Naive B cell (primary cell): ENCODE measurements at regions not wholly inside any gene's neighbourhood (a gene's known extent, or its start where the extent isn't known, plus 50 kb on each side); places are given as distances from the start of the nearest gene placed in this dataset.

Experiments
- ATAC-seq, 2 donors: fragments of 150-1000 bp; cut with Tn5 transposase; 2 replicates each; pipeline ENCODE4 v1.10.0; 2021; ENCODE audit warnings: low read depth in 2 of 2, mild to moderate bottlenecking in 2 of 2, moderate library complexity in 2 of 2
- DNase-seq: peaks from one replicate; pipeline ENCODE4 v3.0.0; 2022
- H3K27ac Mint-ChIP-seq, 6 donors: one replicate each; pipeline ENCODE4 v1.8.0; 2020 to 2022; ENCODE audit warnings: mild to moderate bottlenecking in 6 of 6, mixed read lengths in 6 of 6, moderate library complexity in 5 of 6, inconsistent platforms in 2 of 6
- H3K27me3 Mint-ChIP-seq, 3 donors: one replicate each; pipeline ENCODE4 v1.8.0; 2021 to 2022; ENCODE audit warnings: mixed read lengths in 3 of 3, mild to moderate bottlenecking in 1 of 3
- H3K36me3 Mint-ChIP-seq, 2 donors: one replicate each; pipeline ENCODE4 v1.8.0; 2020 to 2022; ENCODE audit warnings: mixed read lengths in 2 of 2, inconsistent platforms in 1 of 2, mild to moderate bottlenecking in 1 of 2
- H3K4me1 Mint-ChIP-seq, 3 donors: one replicate each; pipeline ENCODE4 v1.8.0; 2020 to 2022; ENCODE audit warnings: mixed read lengths in 3 of 3, inconsistent platforms in 1 of 3, mild to moderate bottlenecking in 1 of 3, moderate library complexity in 1 of 3
- H3K4me3 Mint-ChIP-seq, 8 donors: one replicate each; pipeline ENCODE4 v1.8.0; 2020 to 2022; ENCODE audit warnings: mild to moderate bottlenecking in 8 of 8, mixed read lengths in 8 of 8, moderate library complexity in 8 of 8, inconsistent platforms in 2 of 8
- H3K9me3 Mint-ChIP-seq, 7 donors: one replicate each; pipeline ENCODE4 v1.8.0; 2020 to 2022; ENCODE audit warnings: mixed read lengths in 7 of 7, mild to moderate bottlenecking in 5 of 7, inconsistent platforms in 2 of 7, moderate library complexity in 1 of 7

GRCh38 chr3:106214641-106215040 lies 345.8 kb upstream of the CBLB start:
- ATAC-seq (no peak), DNase-seq (no peak)
- Mint-ChIP-seq H3K36me3 (peaks cover 0 to 5% of the 10 kb centered on the region in 2 donors), H3K27ac (peak overlapping the region in 2 of 6 donors; percentile 10 to 75), H3K9me3 (peaks cover 0 to 21% (median 6%) of the 10 kb centered on the region in 7 donors), H3K27me3 (no peaks in the 10 kb centered on the region), H3K4me3 (no peak overlapping the region), H3K4me1 (peaks cover 5 to 8% (median 7%) of the 10 kb centered on the region in 3 donors)

GRCh38 chr3:106215047-106215446 lies 346.2 kb upstream of the CBLB start:
- no peaks in the 10 kb centered on the region for H3K27me3 Mint-ChIP-seq
- H3K4me1 Mint-ChIP-seq, result peaks cover 5 to 8% (median 7%) of the 10 kb centered on the region in 3 donors
- peaks cover 0 to 23% (median 8%) of the 10 kb centered on the region in 7 donors for H3K9me3 Mint-ChIP-seq
- no peak for ATAC-seq
- H3K36me3 Mint-ChIP-seq, result peaks cover 2 to 7% of the 10 kb centered on the region in 2 donors
- H3K4me3 Mint-ChIP-seq, result no peak overlapping the region
- DNase-seq, result no peak
- no peak overlapping the region for H3K27ac Mint-ChIP-seq

GRCh38 chr3:106217745-106218144 lies 348.9 kb upstream of the CBLB start:
- DNase-seq, result no peak
- Mint-ChIP-seq H3K4me3 (no peak overlapping the region), H3K36me3 (peaks cover 10 to 26% of the 10 kb centered on the region in 2 donors), H3K27me3 (no peaks in the 10 kb centered on the region), H3K27ac (no peak overlapping the region), H3K9me3 (peaks cover 6 to 47% (median 20%) of the 10 kb centered on the region in 7 donors), H3K4me1 (peaks cover 4 to 7% (median 5%) of the 10 kb centered on the region in 3 donors)
- no peak for ATAC-seq

- Mint-ChIP-seq H3K27me3 (no peaks in the 10 kb centered on the region), H3K4me3 (no peak overlapping the region), H3K27ac (no peak overlapping the region)
Observed at GRCh38 chr3:106227068-106227467, 358.3 kb upstream of the CBLB start.

DNA sequence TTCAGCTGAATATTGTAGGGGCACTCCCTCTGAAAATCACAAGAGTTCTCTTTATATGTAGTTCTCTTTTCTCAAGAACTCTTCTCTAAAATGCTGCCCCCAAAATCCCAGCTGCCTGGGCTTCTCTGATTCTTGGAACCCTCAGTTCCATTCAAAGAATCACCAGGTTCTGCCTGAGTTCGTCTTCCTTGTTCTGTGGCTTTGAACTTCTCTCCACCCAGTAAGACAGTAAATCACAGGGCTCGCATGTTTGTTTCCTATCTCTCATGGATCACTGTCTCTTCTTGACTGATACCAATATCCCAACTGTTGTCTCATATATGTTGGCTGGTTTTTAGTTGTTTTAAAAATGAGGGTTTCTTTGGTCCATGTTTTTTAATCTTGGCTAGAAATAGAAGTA lies 359.5 kb upstream of the CBLB start:
- no peaks in the 10 kb centered on the region for H3K27me3 Mint-ChIP-seq
- DNase-seq (no peak), ATAC-seq (no peak)
- peaks cover 0 to 3% (median 0%) of the 10 kb centered on the region in 7 donors for H3K9me3 Mint-ChIP-seq
- peak overlapping the region in 1 of 6 donors; percentile 41 for H3K27ac Mint-ChIP-seq
- H3K4me1 Mint-ChIP-seq, result peaks cover 0 to 10% (median 8%) of the 10 kb centered on the region in 3 donors
- peaks cover 2 to 5% of the 10 kb centered on the region in 2 donors for H3K36me3 Mint-ChIP-seq
- no peak overlapping the region for H3K4me3 Mint-ChIP-seq

More at GRCh38 chr3:106227068-106227467, 358.3 kb upstream of the CBLB start:
- DNase-seq (no peak), ATAC-seq (no peak)
- peaks cover 5 to 14% of the 10 kb centered on the region in 2 donors for H3K36me3 Mint-ChIP-seq
- H3K4me1 Mint-ChIP-seq, result peaks cover 0 to 10% (median 8%) of the 10 kb centered on the region in 3 donors
- H3K9me3 Mint-ChIP-seq, result peaks cover 3 to 8% (median 6%) of the 10 kb centered on the region in 7 donors

GRCh38 chr3:106229495-106230278 lies 360.9 kb upstream of the CBLB start:
- no peak for ATAC-seq
- Mint-ChIP-seq H3K4me1 (peaks cover 0 to 10% (median 8%) of the 10 kb centered on the region in 3 donors), H3K27ac (no peak overlapping the region), H3K27me3 (no peaks in the 10 kb centered on the region), H3K4me3 (no peak overlapping the region), H3K9me3 (peaks cover 0 to 3% (median 0%) of the 10 kb centered on the region in 7 donors), H3K36me3 (peaks cover 4 to 5% of the 10 kb centered on the region in 2 donors)
- no peak for DNase-seq

DNA sequence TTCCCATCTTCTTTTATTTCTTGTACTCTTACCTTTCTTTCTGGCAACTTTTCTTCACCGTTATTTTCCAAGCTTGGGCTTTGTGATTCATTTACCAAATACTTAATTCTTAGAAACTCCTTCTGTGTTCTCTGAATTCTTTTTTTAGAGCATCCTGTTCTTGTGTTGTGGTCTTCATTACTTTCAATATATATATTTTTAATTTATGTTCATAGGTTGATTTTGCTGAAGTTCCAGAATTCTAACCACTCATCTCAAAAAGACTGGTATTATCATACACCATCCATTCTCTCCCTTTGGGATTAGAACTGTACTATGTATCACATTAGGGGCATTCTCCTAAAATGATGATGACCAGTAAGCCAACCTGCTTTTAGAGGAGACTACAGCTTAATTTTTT lies 362.3 kb upstream of the CBLB start:
- Mint-ChIP-seq H3K4me3 (no peak overlapping the region), H3K27ac (peak overlapping the region in 1 of 6 donors; percentile 22), H3K9me3 (peaks cover 0 to 3% (median 0%) of the 10 kb centered on the region in 7 donors), H3K36me3 (peaks cover 5 to 8% of the 10 kb centered on the region in 2 donors), H3K27me3 (no peaks in the 10 kb centered on the region), H3K4me1 (peaks cover 0 to 10% (median 8%) of the 10 kb centered on the region in 3 donors)
- ATAC-seq (no peak), DNase-seq (no peak)

- Mint-ChIP-seq H3K27me3 (no peaks in the 10 kb centered on the region), H3K36me3 (peaks cover 0 to 17% of the 10 kb centered on the region in 2 donors), H3K4me1 (peaks cover 0 to 10% (median 8%) of the 10 kb centered on the region in 3 donors), H3K9me3 (peaks cover 1 to 8% (median 5%) of the 10 kb centered on the region in 7 donors), H3K4me3 (no peak overlapping the region), H3K27ac (peak overlapping the region in 1 of 6 donors; percentile 5)
- ATAC-seq, result no peak
- DNase-seq, result no peak
Observed at GRCh38 chr3:106232956-106233355, 364.1 kb upstream of the CBLB start.

DNA sequence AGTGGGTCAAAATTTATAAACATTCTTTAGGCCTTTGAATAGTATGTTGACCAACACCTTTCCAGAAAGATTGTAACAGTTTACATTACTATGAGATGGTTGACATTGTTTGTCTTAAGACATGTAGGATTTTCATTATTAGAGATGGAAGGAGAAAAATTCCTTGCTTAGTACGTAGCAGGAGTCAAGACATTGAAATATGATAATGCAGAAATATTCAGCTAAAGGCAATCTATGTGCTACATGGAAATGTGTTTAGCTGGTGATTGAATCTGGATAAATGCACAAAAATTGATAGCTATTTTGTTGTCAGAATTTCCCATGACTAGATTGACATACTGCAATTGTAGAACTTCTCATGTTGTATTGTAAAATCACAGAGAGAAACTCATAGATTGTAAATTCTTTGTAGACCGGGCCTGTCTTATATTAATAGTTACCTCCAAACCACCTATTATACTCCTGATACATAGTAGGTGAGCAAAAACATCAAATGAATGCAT lies 370.4 kb upstream of the CBLB start:
- H3K36me3 Mint-ChIP-seq, result peaks cover 0 to 17% of the 10 kb centered on the region in 2 donors
- H3K27ac Mint-ChIP-seq, result no peak overlapping the region
- no peak overlapping the region for H3K4me3 Mint-ChIP-seq
- no peak for DNase-seq
- H3K27me3 Mint-ChIP-seq, result no peaks in the 10 kb centered on the region
- H3K9me3 Mint-ChIP-seq, result peaks cover 3 to 19% (median 6%) of the 10 kb centered on the region in 7 donors
- H3K4me1 Mint-ChIP-seq, result peaks cover 3 to 10% (median 8%) of the 10 kb centered on the region in 3 donors
- no peak for ATAC-seq

DNA sequence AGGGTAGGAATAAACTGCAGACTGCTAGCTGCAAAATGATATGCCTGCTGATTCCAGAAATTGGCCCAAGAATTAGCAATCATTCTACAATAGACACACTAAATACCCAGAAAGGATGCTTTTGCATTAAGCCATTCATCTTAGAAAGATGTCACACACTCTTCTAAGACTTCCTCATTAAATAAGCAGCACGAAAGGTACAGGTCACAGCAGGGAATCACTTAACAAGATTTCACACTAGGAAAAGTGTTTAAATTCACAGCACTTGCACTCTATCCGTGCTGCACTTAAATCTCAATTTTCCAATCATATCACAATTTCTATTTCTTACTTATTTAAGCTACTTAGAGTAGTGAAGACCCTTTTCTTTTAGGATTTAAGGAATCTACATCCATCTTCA lies 372.8 kb upstream of the CBLB start:
- DNase-seq (no peak), ATAC-seq (no peak)
- Mint-ChIP-seq H3K27me3 (no peaks in the 10 kb centered on the region), H3K9me3 (peaks cover 3 to 18% (median 6%) of the 10 kb centered on the region in 7 donors), H3K4me1 (peaks cover 3 to 10% (median 8%) of the 10 kb centered on the region in 3 donors), H3K36me3 (peaks cover 0 to 7% of the 10 kb centered on the region in 2 donors), H3K4me3 (no peak overlapping the region), H3K27ac (peak overlapping the region in 1 of 6 donors; percentile 69)

- ATAC-seq (peak; percentile 48 to 58), DNase-seq (no peak)
- peaks cover 0 to 11% (median 3%) of the 10 kb centered on the region in 7 donors for H3K9me3 Mint-ChIP-seq
- no peaks in the 10 kb centered on the region for H3K27me3 Mint-ChIP-seq
- peaks cover 3 to 10% (median 8%) of the 10 kb centered on the region in 3 donors for H3K4me1 Mint-ChIP-seq
- no peaks in the 10 kb centered on the region for H3K36me3 Mint-ChIP-seq
- peak overlapping the region in 1 of 6 donors; percentile 32 for H3K27ac Mint-ChIP-seq
- H3K4me3 Mint-ChIP-seq, result peak overlapping the region in 1 of 8 donors; percentile 8
Observed at GRCh38 chr3:106242781-106243180, 374.0 kb upstream of the CBLB start.

DNA sequence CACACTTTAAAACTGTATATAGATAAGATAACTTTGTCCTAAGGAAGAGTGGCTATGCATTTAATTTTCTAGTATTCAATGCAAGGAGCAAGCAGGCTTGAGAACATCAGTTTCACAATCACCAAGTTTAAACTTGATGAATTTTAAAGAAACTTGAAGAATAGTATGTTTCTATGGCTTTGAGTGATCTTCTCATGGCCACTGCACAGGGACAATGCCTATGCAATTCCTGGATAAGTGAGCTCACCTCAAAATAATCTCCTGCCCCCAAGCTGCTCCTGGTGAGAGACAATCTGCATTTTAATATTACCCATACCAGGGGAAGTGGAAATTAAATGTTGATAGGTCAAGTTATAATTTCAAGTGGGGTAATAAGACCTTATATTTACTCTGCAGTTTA lies 376.6 kb upstream of the CBLB start:
- Mint-ChIP-seq H3K4me3 (no peak overlapping the region), H3K27ac (no peak overlapping the region), H3K9me3 (peaks cover 0 to 7% (median 2%) of the 10 kb centered on the region in 7 donors), H3K27me3 (no peaks in the 10 kb centered on the region), H3K4me1 (peaks cover 4 to 10% (median 5%) of the 10 kb centered on the region in 3 donors), H3K36me3 (no peaks in the 10 kb centered on the region)
- no peak for ATAC-seq
- no peak for DNase-seq

DNA sequence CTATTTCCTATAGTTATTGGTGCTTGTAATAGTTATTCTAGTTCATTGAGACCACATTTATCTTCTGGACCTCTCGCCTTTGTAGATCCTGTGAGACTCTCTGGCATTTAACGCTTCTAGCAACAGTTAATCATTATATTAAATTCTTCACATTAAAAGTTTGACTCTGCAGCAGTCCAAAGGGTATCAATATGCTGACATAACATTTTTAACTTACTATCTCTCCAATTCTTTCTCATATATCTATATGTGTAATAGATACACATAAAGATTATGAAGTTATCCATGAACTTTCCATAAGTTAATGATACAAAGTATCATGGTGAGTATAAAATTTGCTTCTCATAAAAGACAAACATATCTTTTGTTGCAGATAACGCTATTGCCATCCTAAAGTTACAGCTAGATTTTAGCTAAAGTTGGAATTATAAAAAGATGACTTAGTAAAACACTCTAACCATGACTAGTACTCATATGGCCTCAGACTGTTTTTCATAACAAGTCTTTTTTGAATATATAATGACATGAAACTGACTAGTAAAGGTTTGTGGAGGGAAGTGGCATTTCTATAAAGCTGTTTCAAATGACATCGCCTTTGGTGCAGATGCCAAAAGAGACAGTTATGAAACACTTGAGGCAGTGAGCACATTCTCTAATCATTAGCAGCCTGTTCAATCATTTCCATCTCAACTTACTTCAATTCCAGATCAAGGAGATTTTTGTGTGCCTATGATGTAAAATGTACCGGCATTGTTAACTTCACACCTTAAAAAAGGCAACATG lies 379.3 kb upstream of the CBLB start:
- Mint-ChIP-seq H3K4me3 (no peak overlapping the region), H3K27me3 (no peaks in the 10 kb centered on the region), H3K27ac (no peak overlapping the region), H3K9me3 (peaks cover 0 to 8% (median 5%) of the 10 kb centered on the region in 7 donors), H3K36me3 (no peaks in the 10 kb centered on the region), H3K4me1 (peaks cover 0 to 7% (median 4%) of the 10 kb centered on the region in 3 donors)
- no peak for ATAC-seq
- no peak for DNase-seq
